HG03378 (cell line): ENCODE measurements at regions not wholly inside any gene's neighbourhood (a gene's known extent, or its start where the extent isn't known, plus 50 kb on each side); places are given as distances from the start of the nearest gene placed in this dataset.

Experiments
- ATAC-seq: cut with Tn5 transposase; IDR thresholded peaks from one replicate; pipeline ENCODE4 v1.9.1; 2021; ENCODE audit warnings: mild to moderate bottlenecking, moderate library complexity; ENCODE audit not compliant: unreplicated experiment

DNA sequence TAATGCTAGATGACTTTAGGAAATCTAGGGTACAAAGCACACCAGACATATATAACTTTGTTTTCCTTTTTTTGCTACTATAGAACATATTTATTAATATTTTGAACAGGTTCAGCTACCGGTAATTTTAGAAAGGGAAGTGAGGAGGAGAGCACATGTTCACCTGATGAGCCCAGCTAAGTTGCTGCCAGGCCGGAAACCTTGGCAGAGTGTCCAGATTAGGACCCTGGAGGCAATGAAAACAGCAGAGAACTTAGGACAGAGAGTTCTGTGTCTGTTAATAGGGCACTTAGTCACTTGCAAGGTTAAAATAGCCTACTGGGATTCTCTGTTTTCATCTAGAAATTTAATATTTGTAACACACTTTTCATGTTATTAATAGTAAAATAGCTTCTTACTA, 348.9 kb upstream of the CPEB2 start:
- no peak for ATAC-seq

DNA sequence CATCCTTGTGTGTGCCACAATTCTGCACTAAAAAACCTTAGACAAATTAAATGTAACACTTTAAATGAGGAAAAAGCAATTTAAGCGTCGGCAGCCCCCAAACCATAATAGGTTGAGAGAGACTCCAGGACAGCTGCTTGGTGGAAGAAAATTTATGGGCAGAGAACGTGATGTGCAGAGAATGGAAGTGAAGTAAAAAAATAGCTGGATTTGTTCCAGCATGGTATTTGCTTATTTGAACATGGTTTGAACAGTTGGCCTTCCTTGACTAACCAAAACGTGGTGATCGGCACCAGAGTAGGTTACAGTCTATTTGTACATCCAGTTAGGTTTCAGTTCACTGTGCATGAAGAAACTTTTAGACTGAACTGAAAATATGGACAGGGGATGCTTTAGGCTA, 343.0 kb upstream of the CPEB2 start:
- no peak for ATAC-seq

DNA sequence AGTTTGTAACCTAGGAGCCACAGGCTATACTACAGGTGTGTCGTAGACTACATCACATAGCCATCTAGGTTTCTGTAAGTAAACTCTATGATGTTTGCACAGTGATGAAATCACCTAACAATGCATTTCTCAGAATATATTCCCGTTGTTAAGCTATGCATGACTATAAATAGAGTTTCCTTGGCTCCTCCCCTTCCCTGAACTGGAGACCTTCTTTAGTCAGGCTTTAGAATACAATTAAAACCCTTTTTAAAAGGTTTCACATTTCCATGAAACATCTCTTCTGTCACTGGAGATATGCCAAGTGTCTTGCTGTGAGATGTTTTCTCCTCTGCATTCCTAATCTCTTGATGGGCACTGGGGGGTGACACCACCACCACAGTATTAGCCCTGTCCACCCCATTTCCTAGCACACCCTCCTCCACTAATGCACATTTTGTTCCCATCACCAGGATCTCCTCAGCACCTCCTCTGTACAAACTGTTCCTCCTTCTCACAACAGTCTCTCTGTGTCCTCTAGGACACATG, 334.6 kb upstream of the CPEB2 start:
- no peak for ATAC-seq

- ATAC-seq = no peak
These were observed 334.0 kb upstream of the CPEB2 start for GRCh38 chr4:14668296-14668695.

DNA sequence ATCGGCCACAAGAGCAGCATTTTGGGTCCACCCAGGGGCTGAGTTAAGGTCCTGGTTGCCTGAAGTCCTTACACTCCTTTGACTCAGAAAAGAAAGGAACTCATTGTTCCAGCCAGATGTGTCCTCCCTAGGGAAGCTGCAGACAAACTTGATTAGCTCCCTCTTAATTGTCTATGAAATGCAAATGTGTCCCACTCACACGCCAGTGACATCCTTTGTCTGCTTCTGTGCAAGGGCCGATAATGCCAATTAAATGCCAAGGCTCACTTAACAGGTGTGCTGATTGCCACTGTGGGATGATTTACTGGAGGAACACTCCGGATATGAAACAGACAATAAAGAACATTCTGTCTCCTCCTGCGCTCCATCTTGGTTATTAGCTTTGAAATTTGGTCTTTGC, 332.9 kb upstream of the CPEB2 start:
- ATAC-seq = no peak

- ATAC-seq = no peak
These were observed 331.1 kb upstream of the CPEB2 start for GRCh38 chr4:14671146-14671545.

GRCh38 chr4:14675279-14675985, 326.8 kb upstream of the CPEB2 start:
- ATAC-seq = no peak

DNA sequence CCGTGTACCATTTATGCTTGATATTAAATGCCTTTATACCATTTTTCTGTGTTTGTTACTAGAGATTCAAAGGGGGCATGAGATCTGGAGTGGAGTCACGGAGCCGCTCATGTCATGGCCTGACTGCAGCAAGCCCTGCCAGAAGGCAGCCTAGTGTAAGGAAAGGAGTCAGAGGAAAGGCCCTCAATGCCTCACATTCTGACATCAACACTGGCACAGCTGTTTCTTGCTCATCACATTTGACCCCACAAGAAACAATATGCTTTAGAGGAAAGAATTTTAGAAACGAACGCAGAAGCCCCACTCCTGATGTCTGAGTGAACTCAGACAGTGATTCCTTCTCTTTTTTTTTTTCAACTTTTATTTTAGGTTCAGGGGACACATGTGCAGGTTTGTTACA, 322.4 kb upstream of the CPEB2 start:
- no peak for ATAC-seq

DNA sequence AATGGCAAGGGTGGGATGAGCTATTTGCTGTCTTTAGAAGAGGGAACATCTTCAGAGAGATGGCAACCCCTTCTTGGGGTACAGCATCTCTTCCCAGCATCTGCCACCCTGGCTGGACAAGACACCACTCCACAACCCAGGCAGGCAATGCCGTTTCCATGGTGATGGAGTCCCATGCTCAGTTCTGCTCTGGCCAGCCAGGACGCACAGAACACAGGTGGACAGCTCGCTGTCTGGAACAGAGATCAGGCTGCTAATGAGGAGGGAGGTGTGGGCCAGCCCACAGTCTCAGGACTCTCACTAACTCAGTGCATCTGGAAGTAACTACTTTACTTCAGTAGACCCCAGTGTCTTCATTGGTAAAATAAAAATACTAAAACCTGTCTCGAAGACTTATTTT, 321.0 kb upstream of the CPEB2 start:
- ATAC-seq = no peak

DNA sequence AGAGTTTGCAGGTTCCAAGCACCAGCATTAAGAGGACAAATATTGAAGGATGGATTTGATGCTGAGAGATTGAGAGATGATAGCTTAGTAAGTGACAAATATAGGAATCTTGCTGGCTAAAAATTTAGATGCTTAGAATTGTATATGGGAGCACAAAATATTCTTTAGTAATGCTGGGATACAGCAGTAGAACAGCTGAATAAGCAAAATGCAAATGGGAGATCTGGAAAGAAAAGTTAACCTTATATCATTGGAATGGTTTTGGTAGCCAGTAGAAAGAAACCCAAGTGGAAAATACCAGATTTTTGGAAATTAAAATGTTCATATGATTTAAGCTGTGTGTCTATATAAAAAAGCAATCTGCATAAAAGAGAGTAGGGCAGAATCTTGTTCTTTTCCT, 308.6 kb upstream of the CPEB2 start:
- ATAC-seq = no peak

- no peak for ATAC-seq
These were observed 307.0 kb upstream of the CPEB2 start for GRCh38 chr4:14695095-14695845.

GRCh38 chr4:14700083-14700482, 302.2 kb upstream of the CPEB2 start:
- no peak for ATAC-seq

GRCh38 chr4:14700544-14700943, 301.7 kb upstream of the CPEB2 start:
- no peak for ATAC-seq

DNA sequence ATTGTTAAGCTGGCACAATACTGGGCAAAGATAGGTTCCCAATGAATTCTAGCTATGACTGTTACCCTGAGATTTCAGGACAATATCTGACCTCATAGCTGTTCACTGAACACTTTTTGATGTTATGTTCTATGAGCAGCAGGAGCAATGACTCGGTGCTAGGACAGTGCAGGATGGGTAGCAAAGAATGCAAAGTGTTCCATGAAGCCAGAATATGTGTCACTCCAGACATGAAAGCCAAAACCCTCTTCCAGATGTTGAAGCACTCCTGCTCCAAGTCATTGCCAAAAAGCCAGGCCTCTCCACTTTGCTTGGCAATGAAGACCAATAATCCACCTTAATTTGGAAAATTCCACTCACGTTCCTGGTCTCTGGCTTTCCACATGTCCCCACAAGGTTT, 300.9 kb upstream of the CPEB2 start:
- ATAC-seq = no peak

- no peak for ATAC-seq
These were observed 300.4 kb upstream of the CPEB2 start for GRCh38 chr4:14701896-14702295.

GRCh38 chr4:14708574-14708973, 293.7 kb upstream of the CPEB2 start:
- no peak for ATAC-seq

GRCh38 chr4:14711259-14711658, 291.0 kb upstream of the CPEB2 start:
- ATAC-seq = no peak

GRCh38 chr4:14716691-14717090, 285.6 kb upstream of the CPEB2 start:
- no peak for ATAC-seq

DNA sequence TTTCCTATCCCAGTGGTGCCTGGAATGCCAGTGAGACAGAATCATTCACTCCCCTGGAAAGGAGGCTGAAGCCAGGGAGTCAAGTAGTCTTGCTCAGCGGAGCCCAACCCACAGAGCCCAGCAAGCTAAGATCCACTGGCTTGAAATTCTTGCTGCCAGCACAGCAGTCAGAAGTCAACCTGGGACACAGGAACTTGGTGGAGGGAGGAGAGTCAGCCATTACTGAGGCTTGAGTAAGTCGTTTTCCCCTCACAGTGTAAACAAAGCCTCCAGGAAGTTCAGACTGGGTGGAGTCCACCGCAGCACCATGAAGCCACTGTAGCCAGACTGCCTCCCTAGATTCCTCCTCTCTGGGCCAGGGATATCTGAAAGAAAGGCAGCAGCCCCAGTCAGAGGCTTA, 283.2 kb upstream of the CPEB2 start:
- ATAC-seq = no peak

- ATAC-seq = no peak
These were observed 275.8 kb upstream of the CPEB2 start for GRCh38 chr4:14726441-14726840.

GRCh38 chr4:14726877-14727361, 275.4 kb upstream of the CPEB2 start:
- ATAC-seq = no peak

- no peak for ATAC-seq
These were observed 272.8 kb upstream of the CPEB2 start for GRCh38 chr4:14729282-14730000.
